ENCODE measurements at regions not wholly inside any gene's neighbourhood (a gene's known extent, or its start where the extent isn't known, plus 50 kb on each side); places are given as distances from the start of the nearest gene placed in this dataset.

GRCh38 chr10:123392182-123392963 lies 238.2 kb downstream of the BUB3 start:
- no peak for ATAC-seq
- TF ChIP-seq ZNF609 (CRISPR knock-in tag; IDR thresholded peaks at IDR 0.05; ENCODE audit: borderline replicate concordance), result no peak
- Histone ChIP-seq H3K9ac (ENCODE audit: insufficient read depth in 1 of 2, low read depth in 2 of 2, low read length in 2 of 2) (no peak overlapping the region), H3K9me3 (replicated peaks; ENCODE audit: control insufficient read depth, insufficient read depth, low read depth, low read length) (no peaks in the 10 kb centered on the region), H2AFZ (ENCODE audit: low read depth, low read length) (no peak overlapping the region), H3K79me2 (ENCODE audit: control insufficient read depth, insufficient read depth, low read length) (no peaks in the 10 kb centered on the region), H3K4me1 (replicated peaks in 1 of 2; ENCODE audit: control insufficient read depth in 2 of 2, insufficient read depth in 2 of 2, low read length in 2 of 2) (no peaks in the 10 kb centered on the region), H3K9me1 (ENCODE audit: control insufficient read depth, insufficient read depth, low read length) (no peaks in the 10 kb centered on the region), H4K20me1 (replicated peaks; ENCODE audit: control insufficient read depth, insufficient read depth, low read length) (no peaks in the 10 kb centered on the region), H3K27me3 (ENCODE audit: control insufficient read depth in 2 of 2, insufficient read depth in 2 of 2, low read length in 2 of 2) (no peaks in the 10 kb centered on the region), H3K27ac (ENCODE audit: extremely low read depth, low read depth, low read length) (no peak overlapping the region), H3K36me3 (ENCODE audit: control insufficient read depth, insufficient read depth, low read length) (no peaks in the 10 kb centered on the region), H3K4me3 (no peak overlapping the region), H3K4me2 (ENCODE audit: insufficient read depth, low read length) (no peak overlapping the region)
- no TSS peak for BruUV-seq (replicated peaks)
- DNase-seq (ENCODE audit: extremely low read depth in 1 of 4, low spot score in 3 of 4), result no peak
- POLR2A ChIA-PET, result no interaction called here
- WGBS (ENCODE audit: insufficient coverage, low coverage, missing lambda C conversion rate), result 0% methylated on average over 6 of the region's 6 CpGs
- no peak for FAIRE-seq
- CTCF ChIA-PET (ENCODE audit: low intra/inter-chr PET ratio), result no interaction called here
- intact Hi-C loops (cut with micrococcal nuclease), result no loop called here
- in situ Hi-C loops (cut with MboI), result no loop called here
